ENCODE measurements at regions not wholly inside any gene's neighbourhood (a gene's known extent, or its start where the extent isn't known, plus 50 kb on each side); places are given as distances from the start of the nearest gene placed in this dataset.
"Not testable (repeated sequence)": the region's sequence is repeated elsewhere in the genome, so short reads cannot be mapped to it uniquely, and the experiment has no call there.

GRCh38 chr6:104484626-104485025, 375.1 kb downstream of the HACE1 start:
- no peak for DNase-seq

GRCh38 chr6:104484191-104484590, 375.5 kb downstream of the HACE1 start:
- no peak for DNase-seq

GRCh38 chr6:104483225-104483834, 376.4 kb downstream of the HACE1 start:
- no peak for DNase-seq

DNA sequence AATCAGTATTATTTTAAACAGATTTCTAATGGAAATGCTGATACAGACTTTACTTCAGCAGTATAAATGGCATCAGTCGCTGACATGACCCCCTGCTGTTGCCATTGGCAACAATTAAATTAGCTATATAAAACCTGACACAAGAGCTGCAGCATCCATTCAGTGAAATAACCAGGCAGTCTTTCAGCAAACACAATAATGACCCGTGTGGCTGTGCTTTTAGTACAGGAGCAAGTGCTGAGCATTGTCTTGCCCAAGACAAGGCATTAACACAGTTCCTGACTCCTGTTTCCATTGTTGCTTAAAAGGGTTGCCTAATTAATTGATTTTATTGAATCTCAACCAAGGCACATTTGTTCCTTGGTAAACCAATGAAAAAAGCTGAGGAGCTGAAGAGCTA, 382.1 kb downstream of the HACE1 start:
- no peak for DNase-seq

DNA sequence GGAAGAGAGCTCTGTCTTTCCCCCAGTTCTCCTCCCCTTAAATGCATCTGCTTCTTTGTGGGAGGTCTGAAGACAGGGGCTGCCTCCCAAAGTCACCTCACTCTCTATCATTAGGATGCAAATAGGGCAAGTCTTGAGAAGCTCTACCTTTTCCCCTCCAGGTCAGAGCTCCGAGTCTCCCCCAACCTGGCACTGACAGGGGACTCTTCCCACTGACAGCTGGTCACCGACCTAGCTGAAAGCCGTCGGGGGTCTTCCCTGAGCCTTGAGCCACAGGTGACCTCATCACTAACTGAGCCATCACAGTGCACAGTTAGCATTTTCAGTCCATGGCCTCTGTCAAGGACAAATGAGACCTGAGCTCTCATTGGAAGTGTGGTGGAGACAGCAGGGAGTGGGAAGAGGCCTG, 386.7 kb downstream of the HACE1 start:
- no peak for DNase-seq

- DNase-seq: no peak
Observed at GRCh38 chr6:104472021-104472901, 387.5 kb downstream of the HACE1 start.

DNA sequence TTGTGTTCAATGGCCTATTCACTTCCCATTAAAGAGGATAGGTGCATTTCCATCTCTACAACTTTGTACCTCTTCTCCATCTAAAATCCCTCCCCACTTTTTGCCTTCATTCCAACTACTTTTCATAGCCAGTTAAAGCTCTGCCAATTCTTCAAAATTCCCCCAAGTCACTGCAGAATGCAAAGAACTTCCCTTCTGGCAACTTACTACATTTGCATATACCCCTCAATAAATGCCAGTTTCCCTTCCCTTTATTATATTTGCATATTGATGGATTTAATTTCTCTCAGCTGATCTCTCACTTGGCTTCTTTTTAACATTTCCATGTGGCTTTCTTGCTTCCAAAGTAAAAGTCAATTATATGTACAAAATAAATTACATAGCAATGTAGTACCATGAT, 393.4 kb downstream of the HACE1 start:
- no peak for DNase-seq

- DNase-seq: no peak
Observed at GRCh38 chr6:104462811-104463599, 396.7 kb downstream of the HACE1 start.

DNA sequence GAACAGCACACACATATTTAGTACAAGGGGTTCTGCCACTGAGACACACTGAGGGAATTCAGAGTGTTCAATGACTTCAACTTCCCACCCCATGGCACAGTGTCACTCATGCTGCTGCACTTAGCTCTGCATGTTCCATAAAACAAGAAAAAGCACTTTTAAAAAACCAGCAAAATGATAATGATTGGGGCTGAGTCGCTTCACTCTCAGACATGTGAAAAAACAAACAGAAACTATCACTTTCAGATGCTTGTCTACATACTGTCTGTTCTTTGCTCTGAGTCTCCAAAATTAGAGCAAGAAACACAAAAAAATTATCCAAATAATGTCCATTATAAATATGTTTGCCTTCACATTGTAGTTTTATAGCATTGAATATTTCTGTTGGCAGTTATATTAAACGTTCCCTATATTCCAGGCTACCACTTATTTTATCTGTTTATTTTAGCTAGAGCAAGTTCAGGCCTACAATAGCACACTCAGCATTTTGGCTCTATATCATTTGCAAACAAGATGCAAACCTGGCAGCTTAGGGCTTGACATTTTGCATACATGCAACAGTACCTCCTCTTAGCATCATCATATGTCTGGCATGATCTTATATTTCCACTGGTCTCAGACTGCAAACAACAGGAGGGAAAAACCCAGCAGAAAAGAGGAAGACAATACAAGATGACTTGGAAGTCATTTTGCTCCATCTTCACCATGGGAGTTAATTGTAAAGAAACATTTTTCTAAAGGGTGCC, 398.8 kb downstream of the HACE1 start:
- DNase-seq: no peak

- DNase-seq: no peak
Observed at GRCh38 chr6:104459543-104459942, 400.2 kb downstream of the HACE1 start.

GRCh38 chr6:104449918-104450317, 409.8 kb downstream of the HACE1 start:
- no peak for DNase-seq

DNA sequence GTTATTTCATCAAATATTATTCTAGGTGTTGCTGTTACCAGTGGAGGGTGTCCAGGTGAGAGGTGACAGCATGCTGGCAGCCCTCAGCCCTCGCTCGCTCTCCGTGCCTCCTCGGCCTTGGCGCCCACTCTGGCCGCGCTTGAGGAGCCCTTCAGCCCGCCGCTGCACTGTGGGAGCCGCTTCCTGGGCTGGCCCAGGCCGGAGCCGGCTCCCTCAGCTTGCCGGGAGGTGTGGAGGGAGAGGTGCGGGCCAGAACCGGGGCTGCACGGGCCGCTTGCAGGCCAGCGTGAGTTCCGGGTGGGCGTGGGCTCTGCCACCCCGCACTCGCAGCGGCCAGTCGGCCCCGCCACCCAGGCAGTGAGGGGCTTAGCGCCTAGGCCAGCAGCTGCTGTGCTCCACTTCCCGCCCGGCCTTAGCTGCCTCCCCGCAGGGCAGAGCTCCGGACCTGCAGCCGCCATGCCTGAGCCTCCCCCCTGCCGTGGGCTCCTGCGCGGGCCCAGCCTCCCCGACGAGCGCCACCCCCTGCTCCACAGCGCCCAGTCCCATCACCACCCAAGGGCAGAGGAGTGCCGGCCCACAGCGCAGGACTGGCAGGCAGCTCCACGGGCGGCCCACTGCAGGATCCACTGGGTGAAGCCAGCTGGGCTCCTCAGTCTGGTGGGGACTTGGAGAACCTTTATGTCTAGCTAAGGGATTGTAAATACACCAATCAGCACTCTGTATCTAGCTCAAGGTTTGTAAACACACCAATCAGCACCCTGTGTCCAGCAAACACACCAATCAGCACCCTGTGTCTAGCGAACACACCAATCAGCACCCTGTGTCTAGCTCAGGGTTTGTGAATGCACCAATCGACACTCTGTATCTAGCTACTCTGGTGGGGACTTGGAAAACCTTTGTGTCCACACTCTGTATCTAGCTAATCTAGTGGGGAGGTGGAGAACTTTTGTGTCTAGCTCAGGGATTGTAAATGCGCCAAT, 413.3 kb downstream of the HACE1 start:
- not testable (repeated sequence) for DNase-seq

GRCh38 chr6:104434519-104434918, 425.2 kb downstream of the HACE1 start:
- DNase-seq: no peak

DNA sequence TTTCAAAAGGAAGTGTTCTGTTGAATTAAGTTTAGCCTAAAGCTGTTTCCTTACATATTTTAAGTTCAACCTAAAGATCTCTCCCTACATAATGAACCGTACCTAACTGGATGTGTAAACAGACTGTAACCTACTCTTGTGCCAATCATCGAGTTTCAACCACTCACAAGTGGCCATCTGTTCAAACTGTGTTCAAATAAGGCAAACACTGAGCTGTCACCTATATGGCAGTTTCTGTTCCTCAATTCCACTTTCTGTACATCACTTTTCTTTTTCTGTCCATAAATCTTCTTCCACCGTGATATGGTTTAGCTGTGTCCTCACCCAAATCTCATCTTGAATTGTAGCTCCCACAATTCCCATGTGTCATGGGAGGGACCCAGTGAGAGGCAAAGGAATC, 428.6 kb downstream of the HACE1 start:
- DNase-seq: no peak

GRCh38 chr6:104428184-104428583, 431.5 kb downstream of the HACE1 start:
- no peak for DNase-seq

DNA sequence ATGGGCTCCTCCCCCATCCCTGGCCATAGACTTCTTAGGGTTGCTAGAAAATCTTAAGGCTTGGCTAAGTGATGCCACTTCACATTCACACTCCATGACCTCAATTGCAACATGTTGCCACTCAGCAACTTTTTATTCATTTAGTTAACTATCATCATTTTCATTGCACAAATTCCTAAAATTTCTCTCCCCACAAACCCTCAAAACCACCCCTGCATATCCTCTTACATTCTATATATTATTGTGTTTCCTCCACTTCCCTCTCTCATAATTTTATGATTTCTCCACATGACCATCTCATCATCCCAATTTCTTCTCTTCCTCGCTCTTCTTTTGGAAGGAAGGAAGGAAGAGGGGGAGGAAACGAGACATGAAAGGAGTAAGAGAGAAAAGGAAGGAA, 436.0 kb downstream of the HACE1 start:
- DNase-seq: no peak

GRCh38 chr6:104421650-104422049, 438.1 kb downstream of the HACE1 start:
- no peak for DNase-seq

DNA sequence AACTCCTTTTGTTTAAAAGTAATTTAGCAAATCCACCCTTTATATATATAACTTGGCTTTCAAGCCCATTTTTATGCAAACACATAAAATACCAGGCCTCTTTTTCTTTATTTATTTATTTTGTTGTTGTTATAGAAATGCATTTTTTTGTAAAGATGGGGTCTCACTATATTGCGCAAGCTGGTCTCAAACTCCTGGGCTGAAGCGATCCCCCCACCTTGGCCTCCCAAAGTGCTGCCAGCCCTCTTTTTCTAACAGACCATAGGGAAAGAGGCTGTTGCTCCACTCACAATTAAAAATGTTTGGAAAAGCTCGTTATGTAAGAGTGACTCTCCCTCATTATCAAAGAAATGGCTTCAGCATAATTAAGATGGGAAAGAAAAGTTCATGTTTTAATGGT, 440.9 kb downstream of the HACE1 start:
- DNase-seq: no peak

GRCh38 chr6:104418125-104418524, 441.6 kb downstream of the HACE1 start:
- DNase-seq: no peak

DNA sequence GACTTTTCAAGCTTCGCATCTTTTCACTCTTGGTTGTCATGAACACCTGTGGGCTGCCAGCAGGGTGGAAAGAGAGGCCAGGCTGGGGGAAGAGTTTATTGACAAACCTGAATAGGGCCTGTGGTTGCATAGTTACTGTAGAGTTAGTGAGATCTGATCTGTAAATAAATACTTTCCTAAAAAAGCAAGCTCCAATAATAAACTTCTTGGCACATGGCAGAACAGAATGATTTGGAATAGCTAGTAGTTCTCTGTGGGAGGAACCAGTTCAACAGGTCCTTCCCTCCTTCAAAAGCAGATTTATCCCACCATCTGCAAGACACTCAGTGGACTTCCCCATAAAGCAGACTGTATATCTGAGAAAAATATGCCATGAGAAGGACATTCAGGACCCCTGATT, 445.0 kb downstream of the HACE1 start:
- DNase-seq: no peak

- DNase-seq: no peak
Observed at GRCh38 chr6:104413767-104414166, 446.0 kb downstream of the HACE1 start.

DNA sequence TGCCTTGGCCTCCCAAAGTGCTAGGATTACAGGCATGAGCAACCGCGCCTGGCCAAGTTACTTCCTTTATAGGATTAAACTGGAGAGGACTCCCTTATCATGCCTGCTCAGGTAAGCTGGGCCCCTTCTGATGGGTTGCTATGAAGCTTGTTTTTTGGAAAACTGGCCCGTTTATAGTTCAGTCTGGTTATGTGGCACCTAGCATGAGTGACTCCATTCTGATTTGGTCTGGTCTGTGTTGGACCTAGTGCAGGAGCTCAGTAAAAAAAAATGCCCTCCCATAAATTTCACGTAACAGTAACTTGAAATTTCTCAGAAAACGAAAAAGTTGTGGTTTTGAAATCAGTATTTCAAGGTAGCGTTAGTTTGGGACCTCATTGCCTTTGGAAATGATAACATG, 448.4 kb downstream of the HACE1 start:
- DNase-seq: no peak
